CD1c-positive myeloid dendritic cell (primary cell): ENCODE measurements at regions not wholly inside any gene's neighbourhood (a gene's known extent, or its start where the extent isn't known, plus 50 kb on each side); places are given as distances from the start of the nearest gene placed in this dataset.
"Not testable (repeated sequence)": the region's sequence is repeated elsewhere in the genome, so short reads cannot be mapped to it uniquely, and the experiment has no call there.

Experiments used
- DNase-seq: peaks from one replicate; pipeline ENCODE4 v3.0.0-alpha.2; 2016; ENCODE audit errors: extremely low spot score

DNA sequence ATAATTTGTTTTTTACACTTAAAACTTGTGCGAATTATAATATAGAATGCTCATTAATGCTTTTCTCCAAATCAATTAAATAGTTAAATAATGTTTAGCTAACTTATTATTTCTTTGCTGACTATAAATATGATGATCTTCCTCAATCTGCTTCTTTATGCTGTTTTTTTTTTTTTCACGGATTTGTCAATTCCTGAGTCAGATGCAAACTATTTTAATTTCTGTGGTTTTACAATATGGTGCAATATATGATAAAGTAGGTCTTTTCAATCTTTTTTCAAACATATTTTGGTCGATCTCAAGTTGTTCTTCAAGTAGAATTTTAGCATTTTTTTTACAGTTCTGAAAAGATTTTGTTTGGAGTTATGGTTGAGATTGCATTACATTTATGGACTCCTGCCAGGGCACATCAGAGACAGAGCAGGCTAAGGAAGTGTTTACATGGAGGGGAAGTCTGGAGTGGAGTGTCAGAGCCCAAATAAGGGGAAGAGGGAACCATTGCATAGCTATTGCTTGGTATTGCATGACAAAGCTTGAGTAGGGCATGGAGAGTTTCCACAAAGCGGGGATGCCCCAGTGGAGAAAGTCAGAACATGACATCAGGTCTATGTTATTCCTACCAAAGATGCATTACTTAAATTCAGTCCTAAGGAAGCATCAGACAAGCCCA is 204.4 kb downstream of the OTUD1 start:
- peak; percentile 93 for DNase-seq

DNA sequence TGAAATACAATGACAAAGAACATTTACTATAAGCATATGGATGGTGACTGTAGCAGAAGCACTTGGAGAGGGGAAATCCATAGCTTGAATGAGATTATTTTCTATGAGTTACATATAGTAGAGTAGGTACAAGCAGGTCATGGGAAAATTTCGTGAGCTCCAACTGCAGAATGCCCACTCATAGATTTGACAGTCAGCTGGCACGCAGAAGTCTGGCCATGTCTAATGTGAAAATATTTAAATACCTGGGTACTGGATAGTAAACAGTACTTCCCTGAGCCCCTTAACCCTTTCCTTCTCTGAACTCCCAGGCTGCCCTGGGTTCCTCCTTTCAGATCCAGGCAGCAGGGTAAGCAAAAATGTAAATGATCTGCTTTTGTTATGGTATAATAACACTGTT is 209.7 kb downstream of the OTUD1 start:
- no peak for DNase-seq

DNA sequence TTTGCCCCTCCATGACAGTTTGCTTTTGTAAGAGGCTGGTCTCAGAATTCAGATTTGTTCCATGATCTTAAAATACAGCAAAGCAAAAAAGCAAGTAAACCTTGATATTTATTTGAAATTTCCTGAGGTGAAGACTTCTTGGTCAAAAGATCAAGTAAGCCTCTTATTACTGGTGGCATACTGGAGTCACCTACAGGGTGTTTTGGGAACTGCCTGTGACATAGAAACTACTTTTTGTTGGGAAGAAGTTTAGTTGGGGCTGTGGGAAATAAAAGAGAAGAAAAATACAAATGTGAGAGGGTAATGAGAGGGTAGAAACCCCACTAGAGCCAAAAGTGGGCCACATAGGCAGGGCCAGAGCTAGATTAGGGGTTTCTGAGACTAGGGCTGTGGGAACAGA is 217.9 kb downstream of the OTUD1 start:
- peak; percentile 36 for DNase-seq

DNA sequence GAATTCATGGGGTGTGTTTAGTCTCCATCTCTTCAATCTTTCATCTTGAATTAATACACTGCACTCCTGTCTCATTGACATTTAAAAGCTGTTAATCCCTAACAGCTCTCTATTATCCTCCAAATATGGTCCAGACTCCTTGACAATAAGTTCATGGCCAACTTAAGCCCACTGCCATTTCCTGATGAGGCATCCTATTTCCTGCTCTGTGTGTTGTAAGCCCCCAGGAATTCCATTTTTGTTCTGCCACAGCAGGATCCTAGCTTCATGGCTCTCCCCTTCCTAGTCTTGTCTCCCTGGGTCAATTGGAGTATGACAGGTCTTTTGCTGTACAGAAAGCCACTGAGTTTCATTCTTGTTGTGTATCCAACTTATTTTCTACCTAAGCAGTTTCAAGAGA is 218.8 kb downstream of the OTUD1 start:
- no peak for DNase-seq

DNA sequence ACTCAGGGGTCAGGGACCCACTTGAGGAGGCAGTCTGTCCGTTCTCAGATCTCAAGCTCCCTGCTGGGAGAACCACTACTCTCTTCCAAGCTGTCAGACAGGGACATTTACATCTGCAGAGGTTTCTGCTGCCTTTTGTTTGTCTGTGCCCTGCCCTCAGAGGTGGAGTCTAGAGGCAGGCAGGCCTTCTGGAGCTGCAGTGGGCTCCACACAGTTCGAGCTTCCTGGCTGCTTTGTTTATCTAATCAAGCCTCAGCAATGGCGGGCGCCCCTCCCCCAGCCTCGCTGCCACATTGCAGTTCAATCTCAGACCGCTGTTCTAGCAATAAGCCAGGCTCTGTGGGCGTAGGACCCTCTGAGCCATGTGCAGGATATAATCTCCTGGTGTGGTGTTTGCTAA is 233.0 kb downstream of the OTUD1 start:
- not testable (repeated sequence) for DNase-seq

DNA sequence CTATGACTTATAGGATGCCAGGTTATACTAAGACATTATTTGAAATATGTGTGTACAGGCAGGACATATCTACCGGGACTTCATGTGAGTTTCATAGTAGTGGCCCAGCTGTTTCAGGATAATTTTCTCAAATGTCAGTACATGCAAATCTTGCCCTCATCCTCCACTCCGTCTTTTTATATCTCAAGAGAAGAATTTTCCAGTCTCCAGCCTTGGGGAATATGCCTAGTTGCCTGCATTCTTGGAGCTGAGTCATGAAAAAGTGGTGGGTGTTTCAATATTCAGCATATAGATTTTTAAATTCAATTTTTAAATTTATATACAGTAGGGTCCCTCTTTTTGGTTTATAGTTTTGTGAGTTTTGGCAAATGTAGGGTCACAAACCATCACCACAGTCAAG is 236.7 kb downstream of the OTUD1 start:
- no peak for DNase-seq

DNA sequence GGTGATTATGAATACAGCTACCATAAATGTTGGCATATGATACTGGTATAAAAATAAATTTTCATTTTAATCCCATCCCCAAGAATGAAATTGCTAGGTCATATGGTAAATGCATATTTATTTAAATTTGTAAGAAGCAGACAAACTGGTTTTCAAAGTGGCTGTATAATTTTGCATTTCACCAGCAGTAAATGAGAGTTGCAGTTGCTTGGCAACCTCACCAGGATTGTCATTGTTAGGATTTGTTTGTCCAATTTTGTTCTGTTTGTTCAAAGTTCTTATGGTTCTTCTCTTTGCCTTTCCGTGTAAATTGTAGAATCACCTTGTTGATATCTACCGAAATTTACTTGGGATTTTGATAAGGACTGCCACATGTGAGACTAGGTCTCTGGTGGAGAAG is 237.4 kb downstream of the OTUD1 start:
- no peak for DNase-seq

DNA sequence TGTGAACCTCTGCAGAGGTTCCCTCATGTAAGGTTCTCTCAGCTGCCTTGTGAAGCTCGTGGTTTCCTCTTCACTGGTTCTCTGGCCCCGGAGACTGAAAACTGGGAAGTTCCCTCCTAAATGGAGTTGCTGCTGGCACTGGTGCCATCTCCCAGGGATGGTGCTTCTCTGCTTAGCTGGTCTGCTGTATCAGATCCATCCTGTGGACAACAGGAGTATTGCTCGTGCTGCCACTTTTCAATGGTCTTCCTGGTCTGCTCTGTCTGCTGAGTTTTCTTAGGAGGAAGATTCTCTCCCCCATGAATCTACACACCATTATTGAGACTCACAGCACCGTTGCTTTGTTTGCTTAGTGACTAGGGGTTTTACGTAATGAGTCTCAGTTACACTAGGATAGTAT is 247.8 kb downstream of the OTUD1 start:
- DNase-seq = no peak

DNA sequence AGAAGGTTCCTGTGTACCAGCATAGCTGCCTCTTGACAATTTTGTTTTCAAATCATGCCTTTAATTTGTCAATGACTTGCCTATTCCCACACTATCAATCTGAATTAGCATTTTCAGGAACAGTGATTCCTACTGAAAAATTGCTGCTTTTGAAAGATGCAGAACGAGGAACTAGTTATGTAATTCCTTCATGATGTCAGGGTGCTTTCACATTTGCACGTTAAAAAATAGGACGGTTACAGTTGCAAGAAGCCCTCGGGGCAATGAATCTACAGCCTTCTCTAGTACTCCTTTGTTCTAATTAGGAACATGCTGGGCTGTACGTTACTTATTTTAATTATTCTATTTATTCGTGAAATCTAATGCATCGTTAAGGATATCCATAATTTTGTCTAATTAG is 253.9 kb downstream of the OTUD1 start:
- peak; percentile 16 for DNase-seq

DNA sequence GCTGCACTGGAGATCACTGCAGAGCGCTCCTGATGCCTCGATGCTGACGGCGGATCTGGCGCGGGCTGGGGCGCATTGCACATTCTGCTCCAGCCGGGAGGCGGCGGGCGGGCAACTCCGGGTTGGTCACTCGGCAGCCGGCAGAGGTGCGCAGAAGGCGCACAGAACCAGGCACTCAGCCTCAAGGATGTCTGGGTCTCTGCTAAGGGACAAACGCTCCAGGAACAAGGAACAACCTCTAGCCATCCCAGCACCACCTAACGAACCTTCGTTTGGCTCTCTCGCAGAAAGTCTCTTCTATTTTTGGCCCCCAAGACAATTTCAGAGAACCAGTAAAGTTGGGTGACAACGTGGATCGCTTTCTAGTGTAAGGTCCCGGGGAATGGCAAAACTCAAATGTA is 254.6 kb downstream of the OTUD1 start:
- DNase-seq = no peak

DNA sequence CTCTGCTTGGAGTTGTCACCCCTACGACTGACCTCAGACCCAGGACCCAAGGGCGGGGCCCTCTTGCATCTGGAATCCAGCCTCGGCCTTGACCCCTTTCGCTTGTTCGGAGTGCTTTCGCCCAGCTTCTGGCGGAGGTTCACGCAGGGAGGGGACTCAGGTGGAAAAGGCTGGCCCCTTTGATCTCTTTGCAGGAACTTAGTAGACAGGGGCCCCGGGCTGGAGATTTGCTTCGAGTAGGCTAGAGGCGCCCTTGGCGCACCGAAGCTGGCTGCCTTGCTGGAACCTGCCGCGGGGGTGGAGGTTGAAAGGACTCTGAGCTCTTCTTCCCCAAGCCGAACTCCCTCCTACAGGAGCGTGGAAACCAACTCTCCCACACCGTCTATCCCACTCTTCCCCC is 255.1 kb downstream of the OTUD1 start:
- no peak for DNase-seq

DNA sequence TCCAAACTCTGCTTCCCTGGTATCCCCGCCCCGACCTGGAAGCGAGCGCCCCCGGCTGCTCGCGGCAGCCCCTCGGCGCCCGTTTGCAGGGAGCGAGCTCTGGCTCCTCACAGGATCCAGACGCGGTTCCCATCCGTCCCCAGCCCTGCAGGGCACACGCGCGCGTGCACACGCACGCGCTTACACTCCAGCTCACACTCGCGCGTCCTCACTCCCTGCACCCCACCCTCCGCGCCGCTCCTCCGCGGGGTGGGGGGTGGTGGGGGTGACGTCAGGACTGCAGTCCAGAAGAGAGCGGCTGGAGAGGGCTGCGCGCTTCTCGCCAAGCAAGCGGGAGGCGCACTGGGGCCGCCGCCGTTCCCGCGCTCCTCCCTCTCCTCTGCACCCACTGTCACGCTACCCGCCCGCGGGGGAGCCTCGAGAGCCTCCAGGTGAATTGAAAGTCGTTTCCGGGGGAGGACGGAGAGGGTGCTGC is 255.6 kb downstream of the OTUD1 start:
- no peak for DNase-seq

DNA sequence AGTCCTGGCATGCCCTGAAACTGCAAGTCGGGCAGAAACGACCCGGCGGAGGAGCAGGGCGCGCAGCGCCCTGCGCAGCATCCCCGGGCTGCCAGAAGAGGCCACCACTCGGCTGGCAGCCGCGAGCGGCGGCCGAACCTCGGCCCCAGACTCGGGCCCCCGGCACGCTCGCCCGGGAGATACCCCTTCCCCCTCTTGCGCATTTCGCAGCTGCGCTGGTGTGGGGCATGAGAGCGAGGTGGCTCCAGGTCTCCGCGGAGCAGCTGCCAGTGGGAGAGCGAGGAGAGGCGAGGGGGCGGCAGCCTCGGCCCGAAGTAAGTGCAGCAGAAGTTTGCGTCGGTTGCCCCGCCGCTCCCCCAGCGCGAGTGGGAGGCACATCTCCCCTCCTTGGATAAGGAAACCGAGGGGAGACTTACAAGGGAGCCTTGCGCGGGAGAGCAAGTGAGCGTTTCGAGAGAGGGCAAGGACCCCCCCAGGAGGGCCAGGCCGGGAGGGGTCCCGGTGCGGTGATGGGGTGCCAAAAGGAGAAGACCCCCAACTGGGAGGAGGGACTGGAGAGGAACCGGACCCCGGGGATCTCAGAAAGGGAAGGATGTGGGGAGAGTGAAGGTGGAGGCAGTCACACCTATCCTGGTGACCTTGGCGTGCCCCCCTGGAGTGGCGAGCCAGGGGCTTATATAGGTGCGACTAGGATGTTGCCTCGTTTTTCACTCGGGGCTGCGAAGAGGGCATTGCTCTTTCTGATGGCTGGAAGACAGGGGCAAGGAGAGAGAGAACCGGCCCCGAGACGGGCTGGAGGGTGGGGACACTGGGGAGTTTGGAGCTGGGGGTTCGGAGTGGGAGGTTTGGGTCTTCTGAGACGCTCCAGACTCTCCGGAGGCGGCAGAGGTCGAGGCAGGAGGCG is 256.3 kb downstream of the OTUD1 start:
- DNase-seq = no peak

DNA sequence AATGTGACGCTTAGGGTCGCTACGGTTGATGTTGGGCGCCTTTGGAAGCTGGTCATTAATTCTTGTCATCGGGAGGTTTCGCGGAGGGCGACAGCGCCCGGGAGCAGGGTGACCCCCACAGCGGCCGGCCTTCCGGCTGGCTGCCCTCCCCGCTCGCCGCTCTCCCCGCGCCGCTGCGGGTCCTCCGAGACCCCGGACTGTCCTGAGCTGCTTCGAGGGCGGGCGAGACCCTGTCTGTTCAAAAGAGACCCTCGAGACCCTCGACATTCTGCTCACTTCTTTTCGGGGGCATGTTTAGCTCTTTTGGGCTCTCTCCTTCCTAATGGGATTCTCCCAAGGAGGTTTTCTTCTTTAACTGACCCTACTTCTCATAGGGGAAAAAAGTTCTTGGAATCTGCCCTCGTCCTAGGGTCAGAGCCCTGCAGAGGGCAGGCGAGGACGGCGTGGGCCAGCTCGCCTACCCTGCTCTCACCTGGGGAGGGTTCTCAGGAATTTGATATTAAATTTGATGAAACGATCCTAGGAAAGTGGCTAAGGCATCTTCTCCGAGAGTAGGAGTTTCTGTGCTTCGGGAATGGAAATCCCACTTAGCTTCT is 257.0 kb downstream of the OTUD1 start:
- DNase-seq = no peak

DNA sequence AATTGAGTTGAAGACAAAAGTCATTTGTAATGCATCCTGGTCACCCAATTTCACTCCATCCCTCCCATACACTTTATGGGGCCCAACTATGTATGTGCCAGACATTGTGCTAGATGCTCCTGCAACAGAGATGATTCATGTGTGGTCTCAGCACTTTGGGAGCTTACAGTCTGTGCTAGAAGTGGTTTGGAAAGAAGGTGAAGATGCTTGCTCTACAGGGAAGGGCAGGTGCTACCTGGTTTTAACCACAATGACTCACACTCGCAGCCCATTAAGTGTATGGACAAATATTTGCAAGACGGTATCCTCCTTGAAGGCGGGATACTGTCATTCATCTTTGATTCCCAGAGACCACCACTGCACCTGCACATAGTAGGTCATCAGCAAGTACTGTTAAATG is 257.6 kb downstream of the OTUD1 start:
- DNase-seq = no peak

DNA sequence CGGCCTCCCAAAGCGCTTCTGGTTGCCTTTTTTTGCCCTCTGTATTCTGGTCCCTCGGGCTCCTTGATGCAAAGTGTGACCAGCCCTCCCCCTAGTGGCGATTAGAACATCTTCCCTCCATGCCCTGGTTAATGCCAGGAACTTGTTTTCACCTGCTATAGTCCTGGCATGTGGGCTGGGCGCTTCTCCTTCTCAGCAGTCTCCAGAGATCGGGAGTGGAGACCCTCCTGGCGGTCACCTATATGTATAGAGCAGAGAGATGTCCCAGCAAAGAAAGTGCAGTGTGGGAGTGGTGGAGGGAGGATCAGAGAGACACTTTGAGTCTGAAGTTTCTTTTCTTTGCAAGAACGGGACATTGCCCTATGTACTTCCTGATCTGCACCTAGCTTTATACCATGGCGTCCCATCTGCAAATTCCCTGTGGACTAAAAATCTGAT is 264.1 kb downstream of the OTUD1 start:
- DNase-seq = peak; percentile 68

DNA sequence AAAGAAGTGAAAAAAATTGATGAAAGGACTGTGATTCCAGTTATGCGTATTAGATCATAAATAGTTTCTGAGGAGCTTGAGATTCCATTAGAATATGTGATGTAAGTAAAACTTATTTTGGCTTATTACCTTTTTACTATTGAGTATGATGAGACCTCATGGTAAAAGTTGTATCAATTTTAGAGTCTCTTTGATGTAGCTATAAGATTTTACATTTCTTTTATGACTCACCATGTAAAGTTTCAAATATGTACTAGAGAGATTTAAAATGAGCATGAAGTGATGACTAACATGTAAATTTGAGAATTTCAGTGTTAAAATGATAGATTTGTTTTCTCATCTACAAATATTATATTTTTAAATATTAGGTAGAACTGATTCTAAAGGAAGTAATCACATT is 276.5 kb downstream of the OTUD1 start:
- no peak for DNase-seq

DNA sequence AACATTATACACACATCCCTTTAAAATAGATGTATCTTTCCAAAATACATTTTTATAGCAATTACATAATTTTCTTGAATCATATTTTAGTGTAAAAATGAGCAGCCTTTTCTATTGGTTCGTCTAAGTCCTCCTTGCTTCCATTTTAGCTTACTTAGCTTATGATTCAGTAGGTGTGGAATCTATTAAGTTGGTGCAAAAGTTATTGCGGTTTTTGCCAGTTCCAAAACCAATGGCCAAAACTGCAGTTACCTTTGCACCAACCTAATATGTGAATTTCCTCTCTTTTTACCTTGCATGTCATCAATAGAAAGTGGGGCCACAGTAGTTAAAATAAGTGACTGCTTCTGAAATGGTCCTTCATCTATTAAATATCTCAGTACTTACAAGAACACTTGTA is 279.0 kb downstream of the OTUD1 start:
- DNase-seq = no peak

DNA sequence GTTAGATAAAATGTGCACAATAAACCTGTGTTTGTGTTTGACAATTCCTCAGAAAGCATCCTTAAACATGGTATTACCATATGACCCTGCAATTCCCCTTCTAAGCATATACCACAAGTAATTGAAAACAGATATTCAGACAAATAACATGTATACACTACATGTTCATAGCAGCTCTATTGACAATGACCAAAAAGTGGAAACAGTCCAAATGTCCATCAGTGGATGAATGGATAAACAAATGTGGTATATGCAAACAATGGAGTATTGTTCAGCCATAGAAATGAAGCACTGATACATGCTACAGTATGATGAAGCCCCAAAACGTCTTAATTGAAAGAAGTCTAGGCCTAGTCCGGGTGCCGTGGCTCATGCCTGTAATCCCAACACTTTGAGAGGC is 280.1 kb downstream of the OTUD1 start:
- no peak for DNase-seq

DNA sequence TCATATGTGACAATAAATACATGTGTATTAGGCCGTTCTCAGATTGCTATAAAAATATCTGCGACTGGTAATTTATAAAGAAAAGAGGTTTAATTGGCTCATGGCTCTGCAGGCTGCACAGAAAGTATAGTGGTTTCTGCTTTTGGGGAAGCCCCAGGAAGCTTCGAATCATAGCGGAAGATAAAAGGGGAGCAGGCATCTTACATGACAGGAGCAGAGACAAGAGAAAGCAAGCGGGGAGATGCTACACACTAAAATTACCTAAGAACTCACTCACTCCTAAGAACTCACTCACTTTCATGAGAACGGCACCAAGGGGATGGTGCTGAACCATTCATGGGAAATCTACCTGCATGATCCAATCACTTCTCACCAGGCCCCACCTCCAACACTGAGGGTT is 284.9 kb downstream of the OTUD1 start:
- DNase-seq = no peak

DNA sequence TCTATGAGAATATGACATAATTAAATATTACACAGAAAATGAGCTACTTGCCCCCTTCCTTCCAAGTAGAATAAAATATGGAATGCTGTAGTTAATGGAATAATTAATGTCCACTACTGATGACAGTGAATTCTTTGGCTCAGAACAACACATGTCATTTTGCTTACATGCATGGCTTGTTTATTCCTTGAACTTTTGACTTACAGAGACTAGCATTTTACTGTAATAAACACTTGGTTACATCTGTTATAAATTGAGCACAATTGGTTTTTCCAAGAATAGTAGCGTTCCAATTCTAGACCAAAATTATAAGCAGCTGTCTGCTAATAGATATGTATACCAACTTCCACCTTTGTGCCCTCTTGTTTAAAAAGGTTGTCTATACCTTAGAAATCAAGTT is 286.7 kb downstream of the OTUD1 start:
- DNase-seq = no peak

DNA sequence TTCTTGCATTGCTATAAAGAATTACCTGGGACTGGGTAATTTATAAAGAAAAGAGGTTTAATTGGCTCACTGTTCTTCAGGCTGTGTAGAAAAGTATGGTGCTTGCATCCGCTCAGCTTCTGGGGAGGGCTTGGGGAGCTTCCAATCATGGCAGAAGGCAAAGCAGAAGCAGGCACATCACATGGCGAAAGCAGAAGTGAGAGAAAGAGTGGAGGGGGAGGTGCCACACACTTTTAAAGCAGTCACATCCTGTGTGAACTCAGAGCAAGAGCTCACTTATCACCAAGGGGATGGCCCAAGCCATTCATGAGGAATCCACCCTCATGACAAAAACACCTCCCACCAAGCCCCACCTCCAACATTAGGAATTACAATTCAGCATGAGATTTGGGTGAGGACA is 303.5 kb downstream of the OTUD1 start:
- DNase-seq = peak; percentile 26

DNA sequence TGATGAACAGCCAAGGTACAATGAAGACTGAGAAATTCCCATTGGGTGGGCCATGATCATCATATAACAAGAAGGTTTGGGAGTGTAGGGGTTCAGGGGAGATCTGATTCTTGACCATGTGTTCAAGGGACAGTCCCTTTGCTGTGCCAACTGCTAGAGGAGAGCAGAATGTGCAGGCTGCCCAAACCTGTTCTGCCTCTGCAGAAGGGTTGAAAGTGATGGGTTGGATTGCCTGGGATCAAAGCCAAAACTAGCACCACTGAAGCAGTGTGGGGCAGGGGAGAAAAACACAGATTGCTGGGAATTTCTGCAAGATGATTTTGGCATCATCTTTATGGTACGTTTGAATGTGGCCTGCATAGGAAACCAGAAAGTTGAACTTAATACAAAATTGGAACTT is 303.9 kb downstream of the OTUD1 start:
- no peak for DNase-seq
